ENCODE measurements at regions not wholly inside any gene's neighbourhood (a gene's known extent, or its start where the extent isn't known, plus 50 kb on each side); places are given as distances from the start of the nearest gene placed in this dataset.

DNA sequence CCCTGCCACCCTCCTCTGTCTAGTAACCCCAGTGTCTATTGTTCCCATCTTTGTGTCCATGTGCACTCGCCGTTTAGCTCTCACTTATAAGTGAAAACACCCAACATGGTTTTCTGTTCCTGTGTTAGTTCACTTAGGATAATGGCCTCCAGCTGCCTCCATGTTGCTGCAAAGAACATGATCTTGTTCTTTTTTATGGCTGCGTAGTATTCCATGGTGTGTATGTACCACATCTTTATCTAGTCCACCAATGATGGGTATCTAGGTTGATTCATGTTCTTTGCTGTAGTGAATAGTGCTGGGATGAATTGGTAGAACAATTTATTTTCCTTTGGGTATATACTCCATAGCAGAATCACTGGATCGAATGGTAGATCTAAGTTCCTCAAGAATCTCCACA is 51.0 kb upstream of the RFLNA start:
- Histone ChIP-seq H3K9me3 (peaks cover 7% of the 10 kb centered on the region), H3K36me3 (ENCODE audit: low read depth) (no peaks in the 10 kb centered on the region), H3K4me1 (ENCODE audit: low read depth) (peaks cover 22% of the 10 kb centered on the region), H3K4me3 (no peak overlapping the region)
- TF ChIP-seq, protein P1, sequence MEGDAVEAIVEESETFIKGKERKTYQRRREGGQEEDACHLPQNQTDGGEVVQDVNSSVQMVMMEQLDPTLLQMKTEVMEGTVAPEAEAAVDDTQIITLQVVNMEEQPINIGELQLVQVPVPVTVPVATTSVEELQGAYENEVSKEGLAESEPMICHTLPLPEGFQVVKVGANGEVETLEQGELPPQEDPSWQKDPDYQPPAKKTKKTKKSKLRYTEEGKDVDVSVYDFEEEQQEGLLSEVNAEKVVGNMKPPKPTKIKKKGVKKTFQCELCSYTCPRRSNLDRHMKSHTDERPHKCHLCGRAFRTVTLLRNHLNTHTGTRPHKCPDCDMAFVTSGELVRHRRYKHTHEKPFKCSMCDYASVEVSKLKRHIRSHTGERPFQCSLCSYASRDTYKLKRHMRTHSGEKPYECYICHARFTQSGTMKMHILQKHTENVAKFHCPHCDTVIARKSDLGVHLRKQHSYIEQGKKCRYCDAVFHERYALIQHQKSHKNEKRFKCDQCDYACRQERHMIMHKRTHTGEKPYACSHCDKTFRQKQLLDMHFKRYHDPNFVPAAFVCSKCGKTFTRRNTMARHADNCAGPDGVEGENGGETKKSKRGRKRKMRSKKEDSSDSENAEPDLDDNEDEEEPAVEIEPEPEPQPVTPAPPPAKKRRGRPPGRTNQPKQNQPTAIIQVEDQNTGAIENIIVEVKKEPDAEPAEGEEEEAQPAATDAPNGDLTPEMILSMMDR (IDR thresholded peaks at IDR 0.05), result no peak
- intact Hi-C loops (cut with DNase I, micrococcal nuclease), result no loop called here
- DNase-seq, result no peak
- ATAC-seq, result no peak
